GF-D8 (cell line): ENCODE measurements at regions not wholly inside any gene's neighbourhood (a gene's known extent, or its start where the extent isn't known, plus 50 kb on each side); places are given as distances from the start of the nearest gene placed in this dataset.

Source experiments
- DNase-seq: peaks from one replicate; lab custom pipeline; 2025; lab: John Stamatoyannopoulos, UW

- DNase-seq = no peak
Observed at GRCh38 chr2:39514825-39515224, 77.7 kb upstream of the MAP4K3 start.

GRCh38 chr2:39515273-39515896 is 78.3 kb upstream of the MAP4K3 start:
- DNase-seq = no peak

GRCh38 chr2:39515897-39516346 is 78.8 kb upstream of the MAP4K3 start:
- no peak for DNase-seq

- no peak for DNase-seq
Observed at GRCh38 chr2:39516347-39517101, 79.4 kb upstream of the MAP4K3 start.

- DNase-seq = no peak
Observed at GRCh38 chr2:39517102-39517436, 80.0 kb upstream of the MAP4K3 start.

- no peak for DNase-seq
Observed at GRCh38 chr2:39517622-39518021, 80.5 kb upstream of the MAP4K3 start.

GRCh38 chr2:39519886-39520285 is 82.8 kb upstream of the MAP4K3 start:
- no peak for DNase-seq

- DNase-seq = no peak
Observed at GRCh38 chr2:39521876-39522517, 84.9 kb upstream of the MAP4K3 start.

- DNase-seq = no peak
Observed at GRCh38 chr2:39522518-39522877, 85.4 kb upstream of the MAP4K3 start.

- DNase-seq = no peak
Observed at GRCh38 chr2:39523308-39524044, 86.4 kb upstream of the MAP4K3 start.

- DNase-seq = no peak
Observed at GRCh38 chr2:39524061-39524460, 87.0 kb upstream of the MAP4K3 start.

GRCh38 chr2:39524756-39525635 is 87.9 kb upstream of the MAP4K3 start:
- DNase-seq = no peak

GRCh38 chr2:39525636-39526412 is 88.7 kb upstream of the MAP4K3 start:
- no peak for DNase-seq

- no peak for DNase-seq
Observed at GRCh38 chr2:39528701-39529100, 91.6 kb upstream of the MAP4K3 start.

- DNase-seq = no peak
Observed at GRCh38 chr2:39529836-39530235, 92.8 kb upstream of the MAP4K3 start.

- no peak for DNase-seq
Observed at GRCh38 chr2:39530411-39530866, 93.4 kb upstream of the MAP4K3 start.

GRCh38 chr2:39531220-39531777 is 94.2 kb upstream of the MAP4K3 start:
- DNase-seq = no peak

- DNase-seq = no peak
Observed at GRCh38 chr2:39532933-39533332, 95.8 kb upstream of the MAP4K3 start.

GRCh38 chr2:39534095-39534711 is 97.1 kb upstream of the MAP4K3 start:
- DNase-seq = no peak

GRCh38 chr2:39535636-39536185 is 98.6 kb upstream of the MAP4K3 start:
- no peak for DNase-seq
